Small intestine (tissue), 7 donors: ENCODE measurements at regions not wholly inside any gene's neighbourhood (a gene's known extent, or its start where the extent isn't known, plus 50 kb on each side); places are given as distances from the start of the nearest gene placed in this dataset.
"Not testable (repeated sequence)": the region's sequence is repeated elsewhere in the genome, so short reads cannot be mapped to it uniquely, and the experiment has no call there.

Experiments used
- DNase-seq, 2 donors: peaks; one replicate each; pipeline versions ENCODE4 v3.0.0 to v3.0.0-alpha.2; 2013
- FAIRE-seq: peaks from 2 replicates; lab custom pipeline; 2012; peaks lifted over from hg19 to GRCh38; lab: Jason Lieb, UNC
- H3K27ac ChIP-seq, 3 donors: one replicate each; pipeline ENCODE4 v1.5.1; 2013; ENCODE audit warnings: low read length in 2 of 3, mild to moderate bottlenecking in 2 of 3, control low read depth in 1 of 3, inconsistent platforms in 1 of 3, low read depth in 1 of 3, moderate library complexity in 1 of 3
- H3K27me3 ChIP-seq, 3 donors: one replicate each; pipeline ENCODE4 v1.6.1; 2013; ENCODE audit warnings: low read length in 3 of 3, inconsistent platforms in 1 of 3; ENCODE audit not compliant: control insufficient read depth in 3 of 3, insufficient read depth in 3 of 3
- H3K36me3 ChIP-seq, 3 donors: one replicate each; pipeline ENCODE4 v1.6.1; 2013; ENCODE audit warnings: low read length in 3 of 3, inconsistent platforms in 1 of 3, low read depth in 1 of 3, mild to moderate bottlenecking in 1 of 3, moderate library complexity in 1 of 3; ENCODE audit not compliant: control insufficient read depth in 3 of 3, insufficient read depth in 2 of 3
- H3K4me1 ChIP-seq, 3 donors: one replicate each; pipeline ENCODE4 v1.6.1; 2013; ENCODE audit warnings: low read length in 2 of 3, inconsistent platforms in 1 of 3, low read depth in 1 of 3, mild to moderate bottlenecking in 1 of 3, moderate library complexity in 1 of 3; ENCODE audit not compliant: control insufficient read depth in 3 of 3, insufficient read depth in 2 of 3
- H3K4me3 ChIP-seq, 3 donors: one replicate each; pipeline ENCODE4 v1.5.1; 2013; ENCODE audit warnings: low read length in 3 of 3, control low read depth in 1 of 3, inconsistent platforms in 1 of 3, low read depth in 1 of 3, mild to moderate bottlenecking in 1 of 3, moderate library complexity in 1 of 3
- H3K9me3 ChIP-seq, 2 donors: one replicate each; pipeline ENCODE4 v1.6.1; 2013; ENCODE audit warnings: low read depth in 1 of 2, low read length in 1 of 2; ENCODE audit not compliant: control insufficient read depth in 2 of 2, insufficient read depth in 1 of 2
- WGBS, 3 donors: extraction: QIAGEN DNeasy Blood & Tissue Kit; methylation state at CpG; one replicate each; pipeline ENCODE4 v1.1.7; 2013; 5-methylcytosine and 5-hydroxymethylcytosine counted together
- donor health status: healthy with polysubstance abuse.
- donor health status: control.
- donor health status: control.
- donor health status: Bipolar disorder and iron deficiency.
- donor health status: healthy.

DNA sequence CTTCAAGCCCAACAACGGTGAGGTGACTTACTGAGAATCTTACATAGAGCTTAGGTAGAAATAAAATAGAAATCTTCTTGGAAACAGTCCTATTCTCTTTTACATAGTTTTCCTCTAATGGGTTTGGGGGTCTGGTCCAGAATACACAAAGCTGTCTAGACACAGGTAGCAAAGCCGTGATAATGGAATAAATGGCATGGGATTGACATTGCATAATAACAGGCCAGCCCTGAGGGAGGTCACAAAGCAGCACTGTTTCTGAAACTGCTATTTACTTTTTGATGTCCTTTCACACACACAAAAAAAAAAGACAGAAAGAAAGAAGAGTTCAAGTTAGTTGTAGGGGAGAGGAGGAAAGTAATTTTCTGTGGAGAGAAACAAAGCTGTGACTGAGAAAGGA, 364.8 kb upstream of the SORCS1 start:
- no peak for DNase-seq
- no peaks in the 10 kb centered on the region for H3K27me3 ChIP-seq
- H3K9me3 ChIP-seq = no peaks in the 10 kb centered on the region
- H3K27ac ChIP-seq = no peak overlapping the region
- 69 to 80% (median 71%) methylated on average over 2 of the region's 2 CpGs for WGBS, 3 donors
- FAIRE-seq = no peak
- H3K4me3 ChIP-seq = no peak overlapping the region
- H3K4me1 ChIP-seq = no peaks in the 10 kb centered on the region
- H3K36me3 ChIP-seq = no peaks in the 10 kb centered on the region

GRCh38 chr10:107520348-107520747, 355.8 kb upstream of the SORCS1 start:
- FAIRE-seq (no peak), DNase-seq (no peak)
- Histone ChIP-seq H3K9me3 (no peaks in the 10 kb centered on the region), H3K4me3 (no peak overlapping the region), H3K27me3 (no peaks in the 10 kb centered on the region), H3K36me3 (no peaks in the 10 kb centered on the region), H3K4me1 (no peaks in the 10 kb centered on the region), H3K27ac (no peak overlapping the region)
- WGBS, 3 donors = 87 to 92% (median 92%) methylated on average over 4 of the region's 4 CpGs

DNA sequence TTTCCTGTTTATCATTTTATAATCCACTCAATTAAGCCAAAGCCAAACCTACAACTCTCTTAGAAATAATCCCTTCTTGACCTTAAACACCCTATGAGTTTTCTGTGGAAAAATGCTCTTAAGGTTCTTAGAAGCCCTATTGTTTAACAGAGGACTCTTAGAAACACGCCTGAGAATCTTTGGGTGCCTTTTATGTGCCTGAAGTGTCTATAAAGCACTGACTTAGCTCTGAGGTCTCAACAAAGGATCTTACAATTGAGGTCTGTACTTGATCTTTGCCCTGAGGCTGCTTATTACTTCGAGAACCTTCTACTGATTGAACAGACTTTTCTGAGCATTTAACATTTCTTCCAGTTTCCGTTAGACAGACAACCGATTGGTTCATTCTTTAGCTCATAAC, 353.3 kb upstream of the SORCS1 start:
- 64 to 70% (median 67%) methylated on average over 4 of the region's 4 CpGs for WGBS, 3 donors
- no peaks in the 10 kb centered on the region for H3K27me3 ChIP-seq
- no peaks in the 10 kb centered on the region for H3K9me3 ChIP-seq
- DNase-seq (no peak), FAIRE-seq (no peak)
- no peaks in the 10 kb centered on the region for H3K4me1 ChIP-seq
- H3K36me3 ChIP-seq = no peaks in the 10 kb centered on the region
- H3K27ac ChIP-seq = no peak overlapping the region
- no peak overlapping the region for H3K4me3 ChIP-seq

GRCh38 chr10:107516349-107516748, 351.8 kb upstream of the SORCS1 start:
- DNase-seq = peak in 1 of 2 donors; percentile 26
- no peaks in the 10 kb centered on the region for H3K27me3 ChIP-seq
- no peak overlapping the region for H3K4me3 ChIP-seq
- H3K9me3 ChIP-seq = no peaks in the 10 kb centered on the region
- no peak overlapping the region for H3K27ac ChIP-seq
- H3K36me3 ChIP-seq = no peaks in the 10 kb centered on the region
- H3K4me1 ChIP-seq = no peaks in the 10 kb centered on the region
- FAIRE-seq = no peak
- WGBS, 3 donors = 27 to 71% (median 38%) methylated on average over 4 of the region's 4 CpGs

DNA sequence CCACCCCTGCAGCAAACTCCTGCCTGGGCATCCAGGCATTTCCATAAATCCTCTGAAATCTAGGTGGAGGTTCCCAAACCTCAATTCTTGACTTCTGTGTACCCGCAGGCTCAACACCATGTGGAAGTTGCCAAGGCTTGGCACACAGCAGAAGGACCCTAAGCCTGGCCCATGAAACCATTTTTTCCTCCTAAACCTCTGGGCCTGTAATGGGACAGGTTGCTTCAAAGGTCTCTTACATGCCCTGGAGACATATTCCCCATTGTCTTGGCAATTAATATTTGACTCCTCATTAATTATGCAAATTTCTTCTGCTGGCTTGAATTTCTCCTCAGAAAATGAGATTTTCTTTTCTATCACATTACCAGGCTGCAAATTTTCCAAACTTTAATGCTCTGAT, 339.5 kb upstream of the SORCS1 start:
- FAIRE-seq, H3K4me3 ChIP-seq, H3K36me3 ChIP-seq, H3K27ac ChIP-seq, H3K4me1 ChIP-seq, H3K27me3 ChIP-seq, DNase-seq: not testable (repeated sequence)
- H3K9me3 ChIP-seq = peaks cover 0 to 14% of the 10 kb centered on the region in 2 donors
- 0 to 90% (median 48%) methylated on average over 1 of the region's 1 CpG for WGBS, 3 donors

DNA sequence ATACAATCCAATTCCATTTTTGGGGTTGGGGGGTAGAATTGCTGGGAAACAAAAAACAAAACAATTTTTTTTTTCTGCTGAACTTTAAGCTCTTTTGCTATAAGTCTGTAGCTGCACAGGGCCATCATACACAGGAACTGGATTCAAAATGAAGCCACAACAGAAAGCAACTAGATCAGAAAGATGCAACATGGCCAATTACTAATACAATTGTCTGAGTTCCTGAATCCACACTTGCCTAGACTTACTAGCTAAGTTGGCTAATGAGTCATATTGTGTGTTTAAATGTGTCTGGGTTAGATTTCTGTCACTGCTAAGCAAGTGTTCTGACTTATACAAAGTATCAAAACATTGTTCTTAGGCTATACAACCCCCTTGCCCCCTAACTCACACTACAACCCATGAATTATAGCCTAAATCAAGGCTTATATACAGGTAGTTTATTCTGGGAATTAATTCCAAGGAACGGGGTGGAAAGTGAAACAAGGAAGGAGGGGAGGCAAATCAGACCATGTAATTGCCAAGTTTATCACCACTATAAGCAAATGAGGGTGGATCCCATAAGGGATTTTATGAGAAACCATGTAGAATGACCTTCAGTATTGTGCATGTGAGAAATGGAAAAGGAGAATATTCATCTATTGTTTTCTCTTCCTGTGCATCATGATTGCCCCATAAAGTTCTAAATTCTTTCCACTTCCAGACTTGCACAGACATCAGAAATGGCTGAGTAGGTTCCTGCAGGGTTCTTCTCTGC, 337.9 kb upstream of the SORCS1 start:
- Histone ChIP-seq H3K27ac (no peak overlapping the region), H3K36me3 (no peaks in the 10 kb centered on the region)
- no peak for FAIRE-seq

DNA sequence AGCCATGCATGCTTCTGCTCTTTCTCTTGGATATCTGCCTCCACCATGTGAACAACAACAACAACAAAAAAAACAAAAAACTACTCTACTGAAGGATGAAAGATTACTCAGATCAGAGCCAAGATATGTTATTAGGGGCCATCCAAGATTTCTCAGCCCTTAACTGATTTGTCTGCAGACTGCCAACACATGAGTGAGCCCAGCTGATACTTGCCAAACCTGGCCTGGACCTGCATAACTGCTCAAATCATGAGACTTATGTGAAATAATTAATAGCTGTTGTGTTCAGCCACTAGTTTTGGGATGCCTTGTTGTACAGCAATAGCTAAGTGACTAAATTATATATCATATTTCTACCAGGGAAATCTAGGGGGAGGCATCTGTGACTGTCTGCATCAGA, 334.5 kb upstream of the SORCS1 start:
- FAIRE-seq = no peak
- Histone ChIP-seq H3K27me3 (no peaks in the 10 kb centered on the region), H3K4me1 (no peaks in the 10 kb centered on the region), H3K9me3 (peaks cover 0 to 9% of the 10 kb centered on the region in 2 donors), H3K4me3 (no peak overlapping the region), H3K36me3 (no peaks in the 10 kb centered on the region), H3K27ac (no peak overlapping the region)
- DNase-seq = no peak

More for the DNA sequence above, 337.9 kb upstream of the SORCS1 start:
- no peaks in the 10 kb centered on the region for H3K4me1 ChIP-seq
- no peak for DNase-seq
- H3K27me3 ChIP-seq = no peaks in the 10 kb centered on the region
- H3K9me3 ChIP-seq = peaks cover 0 to 14% of the 10 kb centered on the region in 2 donors
- no peak overlapping the region for H3K4me3 ChIP-seq
- 13 to 33% (median 21%) methylated on average over 1 of the region's 1 CpG for WGBS, 3 donors

GRCh38 chr10:107497024-107497423, 332.5 kb upstream of the SORCS1 start:
- Histone ChIP-seq H3K4me1 (no peaks in the 10 kb centered on the region), H3K36me3 (no peaks in the 10 kb centered on the region), H3K27me3 (no peaks in the 10 kb centered on the region), H3K9me3 (no peaks in the 10 kb centered on the region), H3K4me3 (no peak overlapping the region), H3K27ac (no peak overlapping the region)
- DNase-seq (no peak), FAIRE-seq (no peak)
- WGBS, 3 donors = 55 to 68% (median 62%) methylated on average over 3 of the region's 3 CpGs

GRCh38 chr10:107496594-107496993, 332.1 kb upstream of the SORCS1 start:
- no peak for FAIRE-seq
- Histone ChIP-seq H3K36me3 (no peaks in the 10 kb centered on the region), H3K27ac (no peak overlapping the region), H3K9me3 (no peaks in the 10 kb centered on the region), H3K4me3 (no peak overlapping the region), H3K27me3 (no peaks in the 10 kb centered on the region), H3K4me1 (no peaks in the 10 kb centered on the region)
- no peak for DNase-seq
- WGBS, 3 donors = 39 to 81% (median 48%) methylated on average over 2 of the region's 2 CpGs
